Subcutaneous abdominal adipose tissue (tissue), 5 donors: ENCODE measurements at regions not wholly inside any gene's neighbourhood (a gene's known extent, or its start where the extent isn't known, plus 50 kb on each side); places are given as distances from the start of the nearest gene placed in this dataset.

Experiments
- H3K27ac ChIP-seq: one replicate; pipeline ENCODE4 v1.7.0; 2013; ENCODE audit warnings: low read depth, mild to moderate bottlenecking, inconsistent platforms, low read length, moderate library complexity
- H3K27me3 ChIP-seq, 5 donors: one replicate each; pipeline ENCODE4 v1.7.0; 2013; ENCODE audit warnings: low read length in 5 of 5, inconsistent platforms in 1 of 5; ENCODE audit not compliant: control insufficient read depth in 5 of 5, insufficient read depth in 4 of 5
- H3K36me3 ChIP-seq, 5 donors: one replicate each; pipeline ENCODE4 v1.7.0; 2013; ENCODE audit warnings: low read length in 5 of 5; ENCODE audit not compliant: control insufficient read depth in 5 of 5, insufficient read depth in 5 of 5
- H3K4me1 ChIP-seq, 5 donors: one replicate each; pipeline ENCODE4 v1.7.0; 2013; ENCODE audit warnings: low read length in 5 of 5, mild to moderate bottlenecking in 3 of 5, moderate library complexity in 1 of 5; ENCODE audit not compliant: control insufficient read depth in 5 of 5, insufficient read depth in 5 of 5
- H3K4me3 ChIP-seq, 5 donors: one replicate each; pipeline ENCODE4 v1.7.0; 2013; ENCODE audit warnings: low read length in 5 of 5, low read depth in 1 of 5
- H3K9ac ChIP-seq, 5 donors: one replicate each; pipeline ENCODE4 v1.7.0; 2013; ENCODE audit warnings: low read length in 5 of 5, mild to moderate bottlenecking in 4 of 5, moderate library complexity in 3 of 5
- H3K9me3 ChIP-seq, 5 donors: one replicate each; pipeline ENCODE4 v1.7.0; 2013; ENCODE audit warnings: low read length in 5 of 5; ENCODE audit not compliant: control insufficient read depth in 5 of 5
- donor health status: healthy.
- donor health status: healthy.
- donor health status: healthy.
- donor health status: healthy.
- donor health status: healthy.

DNA sequence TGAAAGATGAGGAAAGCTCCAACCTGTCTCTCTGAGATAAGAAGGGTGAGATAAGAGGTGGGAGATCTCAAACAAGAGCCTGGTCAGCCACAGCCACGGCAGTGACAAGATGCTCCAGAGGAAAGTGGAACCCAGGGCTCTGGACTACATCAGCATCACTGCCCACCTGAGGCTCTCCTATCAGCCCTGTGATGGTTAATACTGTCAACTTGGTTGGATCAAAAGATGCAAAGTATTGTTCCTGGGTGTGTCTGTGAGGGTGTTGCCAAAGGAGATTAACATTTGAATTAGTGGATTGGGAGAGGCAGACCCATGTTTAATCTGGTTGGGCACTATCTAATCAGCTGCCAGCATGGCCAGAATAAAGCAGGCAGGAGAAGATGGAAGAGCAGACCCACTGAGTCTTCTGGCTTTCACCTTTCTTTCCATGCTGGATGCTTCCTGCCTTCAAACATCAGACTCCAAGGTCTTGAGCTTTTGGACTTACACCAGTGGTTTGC, 476.6 kb upstream of the NBEA start:
- peaks cover 0 to 2% (median 0%) of the 10 kb centered on the region in 5 donors for H3K9me3 ChIP-seq
- no peaks in the 10 kb centered on the region for H3K36me3 ChIP-seq
- H3K27ac ChIP-seq = no peak overlapping the region
- no peaks in the 10 kb centered on the region for H3K27me3 ChIP-seq
- no peak overlapping the region for H3K9ac ChIP-seq
- H3K4me3 ChIP-seq = no peak overlapping the region
- no peaks in the 10 kb centered on the region for H3K4me1 ChIP-seq

- Histone ChIP-seq H3K36me3 (no peaks in the 10 kb centered on the region), H3K4me3 (no peak overlapping the region), H3K9me3 (peaks cover 0 to 2% (median 0%) of the 10 kb centered on the region in 5 donors), H3K27me3 (no peaks in the 10 kb centered on the region), H3K27ac (no peak overlapping the region), H3K9ac (no peak overlapping the region), H3K4me1 (no peaks in the 10 kb centered on the region)
Measured at GRCh38 chr13:34466301-34466700, 475.8 kb upstream of the NBEA start.

- H3K4me3 ChIP-seq = no peak overlapping the region
- no peaks in the 10 kb centered on the region for H3K27me3 ChIP-seq
- H3K9me3 ChIP-seq = peaks cover 0 to 2% (median 0%) of the 10 kb centered on the region in 5 donors
- H3K27ac ChIP-seq = no peak overlapping the region
- H3K36me3 ChIP-seq = no peaks in the 10 kb centered on the region
- no peak overlapping the region for H3K9ac ChIP-seq
- H3K4me1 ChIP-seq = no peaks in the 10 kb centered on the region
Measured at GRCh38 chr13:34467450-34468083, 474.5 kb upstream of the NBEA start.

DNA sequence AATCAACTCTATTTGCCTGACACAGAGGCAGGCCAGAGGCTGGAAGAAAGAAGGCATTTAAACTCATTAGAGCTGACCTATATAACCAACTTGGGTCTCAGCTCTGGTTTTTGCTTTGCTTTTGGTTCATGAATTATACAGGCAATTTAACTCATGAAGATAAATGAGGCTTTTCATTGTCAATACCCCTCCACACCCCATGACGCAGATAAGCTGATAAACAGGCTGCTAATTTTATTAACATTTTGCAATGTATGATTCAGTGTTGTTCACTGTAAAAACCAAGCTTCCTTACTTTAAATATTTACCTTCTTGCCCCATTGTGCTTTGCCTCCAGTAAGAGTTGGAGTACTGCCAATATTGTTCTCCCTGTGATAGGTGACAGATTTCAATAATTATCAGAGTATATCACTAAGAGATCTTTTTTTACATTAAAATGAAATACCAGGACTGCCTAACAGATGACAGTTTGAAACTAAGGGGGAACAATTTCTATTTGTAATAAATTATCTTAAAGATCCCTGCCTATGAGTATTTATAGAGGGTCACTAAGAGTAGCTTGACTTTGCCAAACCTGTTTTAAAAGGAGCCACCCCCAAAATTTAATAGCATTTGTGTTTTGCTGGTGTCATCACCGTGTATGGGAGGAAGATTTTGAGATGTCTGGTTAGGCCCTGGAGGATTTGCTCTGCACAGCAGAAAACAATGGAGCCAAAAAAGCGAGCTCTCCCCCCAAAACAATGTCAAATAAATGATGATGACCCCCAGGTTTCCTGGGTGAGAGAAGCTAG, 472.7 kb upstream of the NBEA start:
- Histone ChIP-seq H3K9me3 (no peaks in the 10 kb centered on the region), H3K9ac (no peak overlapping the region), H3K27me3 (no peaks in the 10 kb centered on the region), H3K36me3 (no peaks in the 10 kb centered on the region), H3K4me3 (no peak overlapping the region), H3K27ac (no peak overlapping the region), H3K4me1 (no peaks in the 10 kb centered on the region)

GRCh38 chr13:34474187-34474868, 467.7 kb upstream of the NBEA start:
- no peak overlapping the region for H3K27ac ChIP-seq
- no peaks in the 10 kb centered on the region for H3K36me3 ChIP-seq
- no peaks in the 10 kb centered on the region for H3K27me3 ChIP-seq
- no peaks in the 10 kb centered on the region for H3K9me3 ChIP-seq
- H3K4me1 ChIP-seq = no peaks in the 10 kb centered on the region
- no peak overlapping the region for H3K4me3 ChIP-seq
- H3K9ac ChIP-seq = no peak overlapping the region

GRCh38 chr13:34478376-34478775, 463.7 kb upstream of the NBEA start:
- no peaks in the 10 kb centered on the region for H3K9me3 ChIP-seq

DNA sequence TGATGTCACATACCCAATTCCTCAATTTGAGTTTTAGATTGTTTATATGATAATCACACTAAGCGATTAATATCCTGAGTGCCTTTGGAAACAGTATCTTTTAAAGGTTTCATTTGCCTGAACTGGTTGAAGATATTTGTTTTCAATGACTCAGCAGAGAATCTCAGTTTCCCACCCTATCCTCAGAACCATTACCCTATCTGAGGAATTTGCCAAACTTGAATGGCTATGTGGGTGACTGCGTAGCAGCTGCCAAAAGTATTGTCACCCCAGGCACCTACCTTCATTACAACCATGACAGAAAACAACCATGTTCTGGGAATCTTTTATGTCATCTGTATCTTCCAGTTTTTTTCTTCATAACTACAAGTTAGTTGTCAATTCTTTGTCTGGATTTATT, 440.1 kb upstream of the NBEA start:
- H3K9me3 ChIP-seq = no peaks in the 10 kb centered on the region

More at GRCh38 chr13:34478376-34478775, 463.7 kb upstream of the NBEA start:
- H3K27ac ChIP-seq = no peak overlapping the region
- H3K36me3 ChIP-seq = no peaks in the 10 kb centered on the region
- H3K4me1 ChIP-seq = no peaks in the 10 kb centered on the region
- H3K27me3 ChIP-seq = no peaks in the 10 kb centered on the region
- H3K9ac ChIP-seq = no peak overlapping the region
- no peak overlapping the region for H3K4me3 ChIP-seq

DNA sequence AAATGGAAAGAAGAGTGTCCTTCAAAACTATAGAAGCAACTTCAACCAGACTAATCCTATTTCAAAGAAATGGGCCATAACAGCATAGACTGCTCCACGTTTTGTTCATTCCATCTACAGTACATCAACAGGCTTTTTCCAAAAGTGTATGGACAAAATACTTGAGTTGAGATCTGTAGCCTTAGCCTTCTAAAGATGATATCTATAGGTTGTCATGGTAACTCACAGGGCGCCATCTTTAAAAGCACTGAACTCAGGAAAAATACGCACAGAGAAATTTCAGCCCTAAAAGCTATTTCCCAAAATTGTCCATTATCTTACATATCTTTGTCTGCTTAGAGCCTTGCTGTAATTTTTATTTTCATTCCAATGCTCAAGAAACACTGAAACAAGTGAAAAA, 439.4 kb upstream of the NBEA start:
- peaks cover 0 to 2% (median 0%) of the 10 kb centered on the region in 5 donors for H3K4me1 ChIP-seq
- H3K27ac ChIP-seq = no peak overlapping the region
- no peak overlapping the region for H3K4me3 ChIP-seq
- no peaks in the 10 kb centered on the region for H3K27me3 ChIP-seq
- no peaks in the 10 kb centered on the region for H3K9me3 ChIP-seq
- no peaks in the 10 kb centered on the region for H3K36me3 ChIP-seq
- no peak overlapping the region for H3K9ac ChIP-seq

More for the DNA sequence above, 440.1 kb upstream of the NBEA start:
- H3K36me3 ChIP-seq = no peaks in the 10 kb centered on the region
- H3K4me3 ChIP-seq = no peak overlapping the region
- H3K27ac ChIP-seq = no peak overlapping the region
- peaks cover 0 to 2% (median 0%) of the 10 kb centered on the region in 5 donors for H3K4me1 ChIP-seq
- H3K9ac ChIP-seq = no peak overlapping the region
- no peaks in the 10 kb centered on the region for H3K27me3 ChIP-seq

DNA sequence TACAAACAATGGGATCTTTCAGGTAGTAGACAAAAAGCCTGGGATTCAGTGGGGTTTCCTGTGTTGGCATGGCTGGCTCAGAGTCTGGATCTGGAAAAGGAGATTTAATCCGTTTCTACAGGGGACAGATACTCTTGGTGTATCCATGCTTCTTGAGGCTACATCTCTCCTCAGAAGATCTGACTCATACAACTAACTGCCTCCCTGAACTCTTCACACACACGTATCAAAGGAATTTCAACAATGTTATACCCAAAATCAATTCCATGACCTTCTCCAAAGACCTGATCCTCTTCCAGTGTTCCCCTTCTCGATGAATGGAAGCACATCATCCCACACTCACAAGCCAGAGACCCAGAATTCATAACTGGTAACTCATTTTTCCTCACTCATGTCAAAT, 435.3 kb upstream of the NBEA start:
- Histone ChIP-seq H3K9ac (no peak overlapping the region), H3K27me3 (no peaks in the 10 kb centered on the region), H3K27ac (no peak overlapping the region), H3K4me3 (no peak overlapping the region), H3K36me3 (no peaks in the 10 kb centered on the region), H3K4me1 (no peaks in the 10 kb centered on the region), H3K9me3 (no peaks in the 10 kb centered on the region)

- Histone ChIP-seq H3K4me1 (no peaks in the 10 kb centered on the region), H3K9me3 (no peaks in the 10 kb centered on the region), H3K27me3 (no peaks in the 10 kb centered on the region), H3K36me3 (no peaks in the 10 kb centered on the region), H3K4me3 (no peak overlapping the region), H3K9ac (no peak overlapping the region), H3K27ac (no peak overlapping the region)
Measured at GRCh38 chr13:34507630-34508029, 434.4 kb upstream of the NBEA start.
